HepG2 (cell line): ENCODE measurements at regions not wholly inside any gene's neighbourhood (a gene's known extent, or its start where the extent isn't known, plus 50 kb on each side); places are given as distances from the start of the nearest gene placed in this dataset.

Source experiments
- ATAC-seq: fragments of 200-7000 bp; cut with Tn5 transposase; 3 replicates; pipeline ENCODE4 v1.9.1; 2020; ENCODE audit warnings: mild to moderate bottlenecking, moderate library complexity
- BruUV-seq: library from RNA; stranded (reverse); fragments of 400-500 nt; replicated peaks from 2 replicates; lab custom pipeline; 2021; lab: Mats Ljungman, UMichigan
- CTCF ChIA-PET: fragments of 300-600 bp; formaldehyde crosslinking; extraction: SDS; loops from one replicate; lab custom pipeline; 2021; ENCODE audit warnings: low total read pairs, inconsistent platforms, low intra/inter-chr PET ratio; lab: Yijun Ruan, JAX
- POLR2A ChIA-PET: fragments of 350-600 bp; sonication (Branson Sonifier 250); formaldehyde crosslinking; loops from one replicate; lab custom pipeline; 2020; ENCODE audit warnings: antibody characterized with exemption, inconsistent platforms; lab: Yijun Ruan, JAX
- DNase-seq: peaks from one replicate; pipeline ENCODE4 v3.0.0-alpha.2; 2015; ENCODE audit warnings: low spot score
- FAIRE-seq: peaks from 3 replicates; lab custom pipeline; 2011; peaks lifted over from hg19 to GRCh38; lab: Jason Lieb, UNC
- H2AFZ ChIP-seq: one replicate; pipeline ENCODE4 v1.6.1; 2011; ENCODE audit warnings: low read length, inconsistent platforms
- H3K27ac ChIP-seq: fragments of 300-600 bp; 3 replicates; pipeline ENCODE4 v1.8.0; 2011; ENCODE audit warnings: mixed run types, mild to moderate bottlenecking, mixed read lengths, low read length, inconsistent platforms; ENCODE audit not compliant: insufficient read depth; ENCODE audit errors: extremely low read length
- H3K27me3 ChIP-seq, 2 experiments: fragments of 200-600 bp in 1 of 2; 2 replicates in 1 of 2; 3 replicates in 1 of 2; pipeline versions ENCODE4 v1.6.0 to v1.8.0; 2011; ENCODE audit warnings: low read length in 2 of 2, mild to moderate bottlenecking in 2 of 2, moderate library complexity in 2 of 2, inconsistent platforms in 1 of 2; ENCODE audit not compliant: insufficient read depth in 2 of 2, control insufficient read depth in 1 of 2
- H3K36me3 ChIP-seq, 2 experiments: fragments of 200-600 bp in 1 of 2; replicated peaks in 1 of 2; 2 replicates in 1 of 2; 3 replicates in 1 of 2; pipeline versions ENCODE4 v1.5.1 to v1.8.0; 2011; ENCODE audit warnings: low read length in 2 of 2, inconsistent platforms in 1 of 2; ENCODE audit not compliant: insufficient read depth in 2 of 2, control insufficient read depth in 1 of 2
- H3K4me1 ChIP-seq: 2 replicates; pipeline ENCODE4 v1.5.1; 2012; ENCODE audit warnings: low read length, inconsistent platforms; ENCODE audit not compliant: insufficient read depth
- H3K4me2 ChIP-seq: 2 replicates; pipeline ENCODE4 v1.6.0; 2011; ENCODE audit warnings: low read depth, low read length, inconsistent platforms
- H3K4me3 ChIP-seq, 3 experiments: fragments of 200-600 bp in 1 of 3; sonication (generic), shearing (Covaris generic) in 1 of 3; replicated peaks in 1 of 3; 2 replicates each; pipeline ENCODE4 v1.5.1; 2011 to 2016; ENCODE audit warnings: low read length in 3 of 3, inconsistent platforms in 2 of 3, low read depth in 2 of 3, mild to moderate bottlenecking in 2 of 3, control low read depth in 1 of 3, mixed read lengths in 1 of 3; ENCODE audit not compliant: insufficient read depth in 1 of 3
- H3K79me2 ChIP-seq: one replicate; pipeline ENCODE4 v1.6.1; 2011; ENCODE audit warnings: low read length, inconsistent platforms; ENCODE audit not compliant: insufficient read depth
- H3K9ac ChIP-seq: 2 replicates; pipeline ENCODE4 v1.6.0; 2011; ENCODE audit warnings: mild to moderate bottlenecking, low read depth, low read length, inconsistent platforms; ENCODE audit not compliant: insufficient read depth
- H3K9me3 ChIP-seq: 2 replicates; pipeline ENCODE4 v1.5.1; 2012; ENCODE audit warnings: mild to moderate bottlenecking, low read length
- H4K20me1 ChIP-seq: 2 replicates; pipeline ENCODE4 v1.6.0; 2011; ENCODE audit warnings: inconsistent platforms, mild to moderate bottlenecking, low read length, moderate library complexity; ENCODE audit not compliant: insufficient read depth
- CEBPB ChIP-seq: IDR thresholded peaks from 2 replicates; pipeline ENCODE4 v1.6.1; 2011; ENCODE audit warnings: low read depth, low read length, improper control_type of control experiment, borderline replicate concordance
- CHD2 ChIP-seq: IDR thresholded peaks from 2 replicates; pipeline ENCODE4 v1.6.1; 2011; ENCODE audit warnings: low read depth, low read length, improper control_type of control experiment
- IKZF1 ChIP-seq: fragments of 450-650 bp; IDR thresholded peaks from 2 replicates; pipeline ENCODE4 v1.7.1; 2016
- ONECUT2 ChIP-seq: sonication (generic); formaldehyde crosslinking; IDR thresholded peaks from 2 replicates; pipeline ENCODE4 v1.4.0; 2020; ENCODE audit warnings: missing genetic modification reagents
- POGZ ChIP-seq: sonication (generic); formaldehyde crosslinking; IDR thresholded peaks from 2 replicates; pipeline ENCODE4 v1.4.0; 2020; ENCODE audit warnings: mild to moderate bottlenecking, missing genetic modification reagents
- TP53 ChIP-seq: sonication (generic); formaldehyde crosslinking; conservative IDR thresholded peaks from 2 replicates; pipeline ENCODE4 v1.4.0; 2020; ENCODE audit warnings: missing genetic modification reagents
- ZNF816 ChIP-seq: sonication (generic); formaldehyde crosslinking; IDR thresholded peaks from 2 replicates; pipeline ENCODE4 v1.8.0; 2022; ENCODE audit warnings: missing genetic modification reagents, mild to moderate bottlenecking, borderline replicate concordance
- WGBS: methylation state at CpG from one replicate; pipeline ENCODE4 v1.1.6; 2017; ENCODE audit warnings: low lambda C conversion rate; 5-methylcytosine and 5-hydroxymethylcytosine counted together
- in situ Hi-C: cut with HindIII; loops from 2 replicates; pipeline ENCODE4 v1.10.0; 2017; ENCODE audit warnings: low pct_unique_long_range_greater_than_20kb; ENCODE audit not compliant: extremely low pct_ligation_motif_present
- intact Hi-C: fragments of 100-400 bp; cut with micrococcal nuclease; formaldehyde crosslinking; loops from one replicate; pipeline ENCODE4 v1.10.0; 2022; ENCODE audit not compliant: unreplicated experiment
- TF ChIP-seq, protein P1 (sequence below): sonication (generic); formaldehyde crosslinking; IDR thresholded peaks from 2 replicates; pipeline ENCODE4 v1.4.0; 2020; ENCODE audit warnings: mild to moderate bottlenecking, missing genetic modification reagents, borderline replicate concordance
- TF ChIP-seq, protein P2 (sequence below): fragments of 450-650 bp; IDR thresholded peaks from 2 replicates; pipeline ENCODE4 v1.6.1; 2016

DNA sequence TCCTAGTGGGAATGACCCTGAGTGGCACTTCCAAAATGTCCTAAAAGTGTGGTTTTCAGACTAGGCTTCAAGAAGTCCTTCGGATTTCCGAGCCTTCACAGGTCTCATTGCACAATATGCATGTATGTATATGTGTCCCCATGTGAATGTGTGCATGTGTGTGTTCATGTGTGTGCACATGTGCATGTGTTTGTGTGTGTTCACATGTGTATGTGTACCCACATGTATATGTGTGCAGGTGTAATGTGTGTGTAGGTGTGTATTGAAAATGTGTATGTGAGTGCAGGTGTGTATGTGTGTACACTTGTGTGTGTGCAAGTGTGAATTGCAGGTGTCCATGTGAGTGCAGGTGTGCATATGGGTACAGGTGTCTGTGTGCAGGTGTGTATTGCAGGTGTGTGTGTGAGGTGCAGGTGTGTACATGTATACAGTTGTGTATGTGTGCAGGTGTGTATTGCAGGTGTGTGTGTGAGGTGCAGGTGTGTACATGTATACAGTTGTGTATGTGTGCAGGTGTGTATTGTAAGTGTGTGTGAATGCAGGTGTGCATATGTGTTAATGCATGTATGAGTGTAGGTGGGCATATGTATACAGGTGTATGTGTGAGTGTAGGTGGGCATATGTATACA, 124.4 kb upstream of the EPB41L3 start:
- Histone ChIP-seq H2AFZ (no peak overlapping the region), H3K27me3 (no peaks in the 10 kb centered on the region; a peak in 2 of 5 replicates), H4K20me1 (no peaks in the 10 kb centered on the region), H3K4me3 (no peak overlapping the region), H3K4me2 (no peak overlapping the region), H3K4me1 (no peaks in the 10 kb centered on the region), H3K9me3 (no peaks in the 10 kb centered on the region), H3K27ac (no peak overlapping the region), H3K9ac (no peak overlapping the region), H3K36me3 (no peaks in the 10 kb centered on the region), H3K79me2 (no peaks in the 10 kb centered on the region)
- 5% methylated on average over 2 of the region's 2 CpGs for WGBS
- no peak for ATAC-seq
- intact Hi-C loops: no loop called here
- ChIA-PET CTCF (no interaction called here), POLR2A (no interaction called here)
- in situ Hi-C loops: no loop called here
- no TSS peak for BruUV-seq
- no peak for FAIRE-seq
- TF ChIP-seq IKZF1 (0 out of 2 replicates have a peak, but pooled peaks have one; percentile 37), CEBPB (0 out of 2 replicates have a peak, but pooled peaks have one; percentile 36), CHD2 (no peak), ONECUT2 (CRISPR knock-in tag) (no peak), ZNF816 (CRISPR knock-in tag) (no peak), POGZ (no peak), TP53 (no peak)
- TF ChIP-seq, protein P1, sequence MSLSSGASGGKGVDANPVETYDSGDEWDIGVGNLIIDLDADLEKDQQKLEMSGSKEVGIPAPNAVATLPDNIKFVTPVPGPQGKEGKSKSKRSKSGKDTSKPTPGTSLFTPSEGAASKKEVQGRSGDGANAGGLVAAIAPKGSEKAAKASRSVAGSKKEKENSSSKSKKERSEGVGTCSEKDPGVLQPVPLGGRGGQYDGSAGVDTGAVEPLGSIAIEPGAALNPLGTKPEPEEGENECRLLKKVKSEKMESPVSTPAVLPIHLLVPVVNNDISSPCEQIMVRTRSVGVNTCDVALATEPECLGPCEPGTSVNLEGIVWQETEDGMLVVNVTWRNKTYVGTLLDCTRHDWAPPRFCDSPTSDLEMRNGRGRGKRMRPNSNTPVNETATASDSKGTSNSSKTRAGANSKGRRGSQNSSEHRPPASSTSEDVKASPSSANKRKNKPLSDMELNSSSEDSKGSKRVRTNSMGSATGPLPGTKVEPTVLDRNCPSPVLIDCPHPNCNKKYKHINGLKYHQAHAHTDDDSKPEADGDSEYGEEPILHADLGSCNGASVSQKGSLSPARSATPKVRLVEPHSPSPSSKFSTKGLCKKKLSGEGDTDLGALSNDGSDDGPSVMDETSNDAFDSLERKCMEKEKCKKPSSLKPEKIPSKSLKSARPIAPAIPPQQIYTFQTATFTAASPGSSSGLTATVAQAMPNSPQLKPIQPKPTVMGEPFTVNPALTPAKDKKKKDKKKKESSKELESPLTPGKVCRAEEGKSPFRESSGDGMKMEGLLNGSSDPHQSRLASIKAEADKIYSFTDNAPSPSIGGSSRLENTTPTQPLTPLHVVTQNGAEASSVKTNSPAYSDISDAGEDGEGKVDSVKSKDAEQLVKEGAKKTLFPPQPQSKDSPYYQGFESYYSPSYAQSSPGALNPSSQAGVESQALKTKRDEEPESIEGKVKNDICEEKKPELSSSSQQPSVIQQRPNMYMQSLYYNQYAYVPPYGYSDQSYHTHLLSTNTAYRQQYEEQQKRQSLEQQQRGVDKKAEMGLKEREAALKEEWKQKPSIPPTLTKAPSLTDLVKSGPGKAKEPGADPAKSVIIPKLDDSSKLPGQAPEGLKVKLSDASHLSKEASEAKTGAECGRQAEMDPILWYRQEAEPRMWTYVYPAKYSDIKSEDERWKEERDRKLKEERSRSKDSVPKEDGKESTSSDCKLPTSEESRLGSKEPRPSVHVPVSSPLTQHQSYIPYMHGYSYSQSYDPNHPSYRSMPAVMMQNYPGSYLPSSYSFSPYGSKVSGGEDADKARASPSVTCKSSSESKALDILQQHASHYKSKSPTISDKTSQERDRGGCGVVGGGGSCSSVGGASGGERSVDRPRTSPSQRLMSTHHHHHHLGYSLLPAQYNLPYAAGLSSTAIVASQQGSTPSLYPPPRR (CRISPR knock-in tag): no peak
- TF ChIP-seq, protein P2, sequence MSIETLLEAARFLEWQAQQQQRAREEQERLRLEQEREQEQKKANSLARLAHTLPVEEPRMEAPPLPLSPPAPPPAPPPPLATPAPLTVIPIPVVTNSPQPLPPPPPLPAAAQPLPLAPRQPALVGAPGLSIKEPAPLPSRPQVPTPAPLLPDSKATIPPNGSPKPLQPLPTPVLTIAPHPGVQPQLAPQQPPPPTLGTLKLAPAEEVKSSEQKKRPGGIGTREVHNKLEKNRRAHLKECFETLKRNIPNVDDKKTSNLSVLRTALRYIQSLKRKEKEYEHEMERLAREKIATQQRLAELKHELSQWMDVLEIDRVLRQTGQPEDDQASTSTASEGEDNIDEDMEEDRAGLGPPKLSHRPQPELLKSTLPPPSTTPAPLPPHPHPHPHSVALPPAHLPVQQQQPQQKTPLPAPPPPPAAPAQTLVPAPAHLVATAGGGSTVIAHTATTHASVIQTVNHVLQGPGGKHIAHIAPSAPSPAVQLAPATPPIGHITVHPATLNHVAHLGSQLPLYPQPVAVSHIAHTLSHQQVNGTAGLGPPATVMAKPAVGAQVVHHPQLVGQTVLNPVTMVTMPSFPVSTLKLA: peak; percentile 95
- no peak for DNase-seq
